PFSK-1 (cell line): ENCODE measurements at regions not wholly inside any gene's neighbourhood (a gene's known extent, or its start where the extent isn't known, plus 50 kb on each side); places are given as distances from the start of the nearest gene placed in this dataset.

ENCODE experiments used
- FOXP2 ChIP-seq: optimal IDR thresholded peaks from 2 replicates; pipeline ENCODE3; 2011; ENCODE audit warnings: borderline replicate concordance, control low read depth, inconsistent platforms; ENCODE audit not compliant: insufficient read depth; ENCODE audit errors: extremely low read length, extremely low read depth
- POLR2AphosphoS5 ChIP-seq: IDR thresholded peaks from 2 replicates; pipeline ENCODE4 v1.6.1; 2012; ENCODE audit warnings: low read depth, mild to moderate bottlenecking, control low read depth, low read length, moderate library complexity
- SIN3A ChIP-seq: IDR thresholded peaks from 2 replicates; pipeline ENCODE4 v1.6.1; 2012; ENCODE audit warnings: mild to moderate bottlenecking, low read length, moderate library complexity, borderline replicate concordance; ENCODE audit not compliant: insufficient read depth
- TAF1 ChIP-seq: IDR thresholded peaks from 2 replicates; pipeline ENCODE4 v1.6.1; 2012; ENCODE audit warnings: low read length, control low read depth, borderline replicate concordance; ENCODE audit not compliant: insufficient read depth

DNA sequence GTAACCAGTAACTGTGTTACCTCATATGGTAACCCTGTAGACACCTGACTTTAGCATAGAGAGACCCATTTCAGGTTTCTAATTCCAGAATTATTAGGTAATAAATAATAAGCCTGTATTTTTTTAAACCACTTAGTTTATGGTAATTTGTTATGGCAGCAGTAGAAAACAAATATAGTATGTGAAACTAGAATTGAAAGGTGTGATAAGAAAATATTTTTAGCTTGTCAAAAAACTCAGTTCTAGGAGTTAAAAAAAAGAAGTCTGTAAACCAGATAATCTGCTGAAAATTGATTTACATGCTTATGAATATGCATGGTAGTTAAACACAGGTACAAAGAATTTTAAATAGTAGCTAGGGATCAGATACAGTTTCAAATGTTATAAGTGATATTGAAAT, 695.0 kb upstream of the GJE1 start:
- no peak for TF ChIP-seq FOXP2
- TF ChIP-seq TAF1, result no peak
- no peak for TF ChIP-seq SIN3A
- no peak for TF ChIP-seq POLR2AphosphoS5
